Ovary (tissue), 7 donors: ENCODE measurements at regions not wholly inside any gene's neighbourhood (a gene's known extent, or its start where the extent isn't known, plus 50 kb on each side); places are given as distances from the start of the nearest gene placed in this dataset.
"Not testable (repeated sequence)": the region's sequence is repeated elsewhere in the genome, so short reads cannot be mapped to it uniquely, and the experiment has no call there.

Experiments used
- DNase-seq, 5 donors: peaks; one replicate each; pipeline ENCODE4 v3.0.0-alpha.2; 2019 to 2020
- H3K27ac ChIP-seq, 2 donors: fragments of 200-600 bp; one replicate each; pipeline versions ENCODE4 v1.5.1 to v1.8.0; 2019 to 2022
- H3K27me3 ChIP-seq: fragments of 200-600 bp; one replicate; pipeline ENCODE4 v1.8.0; 2022
- H3K36me3 ChIP-seq: fragments of 200-600 bp; sonication (generic); one replicate; pipeline ENCODE4 v1.5.1; 2019
- H3K4me1 ChIP-seq: one replicate; pipeline ENCODE4 v1.8.1; 2013; ENCODE audit warnings: mild to moderate bottlenecking, moderate library complexity; ENCODE audit not compliant: insufficient read depth
- H3K4me3 ChIP-seq: fragments of 200-600 bp; sonication (generic); one replicate; pipeline ENCODE4 v1.5.1; 2017
- H3K9me3 ChIP-seq, 2 donors: fragments of 200-600 bp in 1 of 2; sonication (generic) in 1 of 2; one replicate each; pipeline versions ENCODE4 v1.5.1 to v1.8.1; 2013 to 2019; ENCODE audit warnings: mild to moderate bottlenecking in 1 of 2, moderate library complexity in 1 of 2
- CTCF ChIP-seq, 3 donors: fragments of 450-650 bp in 2 of 3; fragments of 200-600 bp in 1 of 3; IDR thresholded peaks; one replicate each; pipeline versions ENCODE4 v1.5.1 to v1.8.0; 2016 to 2022; ENCODE audit warnings: antibody characterized with exemption in 3 of 3, mild to moderate bottlenecking in 1 of 3
- EP300 ChIP-seq: sonication (generic); formaldehyde crosslinking; IDR thresholded peaks from one replicate; pipeline ENCODE4 v1.6.1; 2017; ENCODE audit warnings: antibody characterized with exemption
- POLR2A ChIP-seq: fragments of 450-650 bp; IDR thresholded peaks from one replicate; pipeline ENCODE4 v1.6.1; 2017; ENCODE audit warnings: antibody characterized with exemption, mild to moderate bottlenecking, moderate library complexity
- WGBS, 3 donors: extraction: QIAGEN DNeasy Blood & Tissue Kit in 1 of 3; methylation state at CpG; one replicate each; pipeline versions ENCODE4 v1.1.5 to v1.1.7; 2013 to 2017; 5-methylcytosine and 5-hydroxymethylcytosine counted together
- intact Hi-C, 4 donors: fragments of 100-400 bp; cut with DNase I; formaldehyde crosslinking; loops; one replicate each; pipeline versions ENCODE4 v1.11.0 to v1.15.1; 2022 to 2023
- donor health status: DM: no; HTN: no; CAD: no; lungs with moderate emphysema.
- donor health status: DM: no; HTN: no; CAD: no.
- donor health status: Bipolar disorder and iron deficiency.
- donor health status: DM: no; HTN: no; CAD: no.
- donor health status: DM: yes; HTN: yes; CAD: no.

- DNase-seq, H3K27ac ChIP-seq, H3K4me1 ChIP-seq, H3K9me3 ChIP-seq, H3K36me3 ChIP-seq, H3K4me3 ChIP-seq, H3K27me3 ChIP-seq: not testable (repeated sequence)
- intact Hi-C loops: loop anchor here in 1 of 4 donors (10.0 kb wide), 1 partner anchor 117 kb away; no protein-coding TSS in a partner anchor
- 50 to 75% (median 63%) methylated on average over 12 to 18 of the region's 26 CpGs for WGBS, 3 donors
These were observed 155.3 kb downstream of the TMEM121 start for GRCh38 chr14:105681606-105682185.

DNA sequence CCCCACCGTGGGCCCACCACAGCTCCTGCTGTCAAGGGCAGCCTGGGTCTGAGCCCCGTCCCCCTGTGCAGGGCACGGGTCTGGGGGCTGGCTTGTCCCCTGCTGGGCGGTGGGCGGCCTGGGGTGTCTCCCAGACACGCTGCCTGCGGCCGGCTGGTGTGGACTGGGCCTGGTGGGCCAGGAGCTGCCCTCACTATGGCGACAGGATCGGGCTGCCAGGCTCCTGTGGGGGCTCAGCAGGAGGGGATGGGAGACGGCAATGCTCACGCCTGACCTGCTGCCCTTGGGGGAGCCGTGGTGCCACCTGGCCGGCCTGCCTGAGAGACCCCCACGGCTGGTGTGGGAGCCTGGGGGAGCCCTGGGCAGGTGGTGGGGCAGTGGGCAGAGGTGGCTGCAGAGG is 156.1 kb downstream of the TMEM121 start:
- H3K27ac ChIP-seq, H3K9me3 ChIP-seq, DNase-seq, H3K4me1 ChIP-seq, H3K27me3 ChIP-seq, H3K36me3 ChIP-seq, H3K4me3 ChIP-seq: not testable (repeated sequence)
- intact Hi-C loops: loop anchor here in 1 of 4 donors (10.0 kb wide), 1 partner anchor 118 kb away; no protein-coding TSS in a partner anchor
- WGBS, 3 donors: 27 to 74% methylated on average over 3 to 7 of the region's 15 CpGs; no CpG with 5 or more reads in 1 of the 3 donors

DNA sequence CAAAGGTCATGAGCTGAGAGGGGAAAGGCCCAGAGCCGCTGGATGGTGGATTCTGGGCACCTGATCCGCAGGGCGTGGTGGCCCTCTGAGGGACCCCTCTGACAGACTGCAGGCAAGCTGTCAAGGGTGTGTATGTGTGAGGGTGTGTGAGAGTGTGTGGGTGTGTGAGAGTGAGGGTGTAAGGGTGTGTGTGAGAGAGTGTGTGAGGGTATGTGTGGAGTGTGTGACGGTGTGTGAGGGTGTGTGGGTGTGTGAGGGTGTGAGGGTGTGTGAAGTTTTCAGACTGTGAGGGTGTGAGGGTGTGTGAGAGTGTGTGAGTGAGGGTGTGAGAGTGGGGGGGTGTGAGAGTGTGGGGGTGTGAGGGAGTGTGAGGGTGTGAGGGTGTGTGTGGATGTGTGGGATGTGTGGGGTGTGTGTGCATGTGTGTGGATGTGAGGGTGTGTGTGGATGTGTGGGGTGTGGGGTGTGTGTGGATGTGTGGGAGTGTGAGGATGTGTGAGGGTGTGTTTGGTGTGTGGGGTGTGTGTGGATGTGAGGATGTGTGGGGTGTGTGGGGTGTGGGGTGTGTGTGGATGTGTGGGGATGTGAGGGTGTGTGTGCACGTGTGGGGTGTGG is 156.7 kb downstream of the TMEM121 start:
- no peak for DNase-seq
- Histone ChIP-seq H3K27me3 (no peaks in the 10 kb centered on the region), H3K36me3 (no peaks in the 10 kb centered on the region), H3K27ac (no peak overlapping the region), H3K4me3 (no peak overlapping the region), H3K4me1 (no peaks in the 10 kb centered on the region), H3K9me3 (no peaks in the 10 kb centered on the region)
- intact Hi-C loops: loop anchor here in 1 of 4 donors (10.0 kb wide), 1 partner anchor 118 kb away; no protein-coding TSS in a partner anchor
- WGBS, 3 donors: 85 to 88% (median 86%) methylated on average over 5 of the region's 5 CpGs
- no peak for TF ChIP-seq EP300
- TF ChIP-seq CTCF (IDR thresholded peaks at IDR 0.05): no peak
- TF ChIP-seq POLR2A: no peak

GRCh38 chr14:105684056-105684455 is 157.7 kb downstream of the TMEM121 start:
- H3K9me3 ChIP-seq, H3K27ac ChIP-seq, H3K27me3 ChIP-seq, H3K4me3 ChIP-seq, H3K4me1 ChIP-seq, H3K36me3 ChIP-seq, DNase-seq: not testable (repeated sequence)
- 57 to 69% (median 69%) methylated on average over 7 to 14 of the region's 14 CpGs for WGBS, 3 donors
- intact Hi-C loops: loop anchor here in 1 of 4 donors (10.0 kb wide), 1 partner anchor 119 kb away; no protein-coding TSS in a partner anchor

DNA sequence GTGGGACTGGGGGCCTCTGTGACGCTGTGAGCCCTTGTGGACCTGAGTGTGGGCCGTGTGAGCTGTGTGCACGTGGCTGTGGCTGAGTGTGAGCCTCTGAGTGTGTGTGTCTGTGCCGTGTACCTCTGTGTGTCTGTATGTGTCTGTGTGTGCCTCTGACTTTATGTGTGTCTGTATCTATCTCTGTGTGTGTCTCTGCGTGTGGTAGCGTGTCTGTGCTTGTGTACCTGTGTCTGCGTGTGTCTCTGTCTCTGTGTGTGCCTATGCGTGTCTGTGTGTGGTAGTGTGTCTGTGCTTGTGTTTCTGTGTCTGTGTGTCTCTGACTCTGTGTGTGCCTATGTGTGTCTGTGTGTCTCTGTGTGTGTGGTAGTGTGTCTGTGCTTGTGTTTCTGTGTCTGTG is 158.2 kb downstream of the TMEM121 start:
- WGBS, 3 donors: 74 to 90% (median 82%) methylated on average over 5 to 7 of the region's 8 CpGs
- H3K9me3 ChIP-seq, H3K36me3 ChIP-seq, DNase-seq, H3K4me3 ChIP-seq, H3K27me3 ChIP-seq, H3K4me1 ChIP-seq, H3K27ac ChIP-seq: not testable (repeated sequence)
- intact Hi-C loops: loop anchor here in 1 of 4 donors (10.0 kb wide), 1 partner anchor 120 kb away; no protein-coding TSS in a partner anchor

DNA sequence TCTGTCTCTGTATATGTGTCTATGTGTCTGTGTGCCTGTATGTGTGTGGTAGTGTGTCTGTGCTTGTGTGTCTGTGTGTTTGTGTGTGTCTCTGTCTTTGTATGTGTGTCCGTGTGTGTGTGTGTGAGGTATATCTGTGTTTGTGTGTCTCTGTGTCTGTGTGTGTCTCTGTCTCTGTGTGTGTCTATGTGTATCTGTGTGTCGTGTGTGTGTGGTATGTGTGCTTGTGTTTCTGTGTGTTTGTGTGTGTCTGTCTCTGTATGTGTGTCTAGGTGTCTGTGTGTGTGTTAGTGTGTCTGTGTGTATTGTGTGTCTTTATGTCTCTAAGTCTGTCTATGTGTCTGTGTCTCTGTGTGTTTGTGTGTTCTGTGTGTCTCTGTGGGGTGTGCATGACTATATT is 158.6 kb downstream of the TMEM121 start:
- WGBS, 3 donors: 73 to 87% (median 85%) methylated on average over 2 of the region's 2 CpGs
- H3K9me3 ChIP-seq: no peaks in the 10 kb centered on the region
- no peak for TF ChIP-seq POLR2A
- TF ChIP-seq EP300: no peak
- no peak overlapping the region for H3K4me3 ChIP-seq
- H3K27ac ChIP-seq: no peak overlapping the region
- no peaks in the 10 kb centered on the region for H3K36me3 ChIP-seq
- no peak for DNase-seq
- H3K27me3 ChIP-seq: no peaks in the 10 kb centered on the region
- intact Hi-C loops: loop anchor here in 1 of 4 donors (10.0 kb wide), 1 partner anchor 120 kb away; no protein-coding TSS in a partner anchor
- no peaks in the 10 kb centered on the region for H3K4me1 ChIP-seq

- intact Hi-C loops: loop anchor here in 1 of 4 donors (10.0 kb wide), 1 partner anchor 121 kb away; no protein-coding TSS in a partner anchor
These were observed 159.2 kb downstream of the TMEM121 start for GRCh38 chr14:105685605-105686004.

GRCh38 chr14:105686050-105686449 is 159.7 kb downstream of the TMEM121 start:
- not testable (repeated sequence) for H3K36me3 ChIP-seq, H3K4me3 ChIP-seq, H3K27ac ChIP-seq, H3K27me3 ChIP-seq, H3K4me1 ChIP-seq, H3K9me3 ChIP-seq, DNase-seq
- WGBS, 3 donors: no CpG with 5 or more reads among the region's 7 CpGs
- intact Hi-C loops: loop anchor here in 1 of 4 donors (10.0 kb wide), 1 partner anchor 121 kb away; no protein-coding TSS in a partner anchor

More at GRCh38 chr14:105685605-105686004, 159.2 kb downstream of the TMEM121 start:
- not testable (repeated sequence) for DNase-seq, H3K27ac ChIP-seq, H3K4me1 ChIP-seq, H3K9me3 ChIP-seq, H3K36me3 ChIP-seq, H3K4me3 ChIP-seq, H3K27me3 ChIP-seq
- WGBS, 3 donors: 65 to 77% methylated on average over 5 of the region's 8 CpGs; no CpG with 5 or more reads in 1 of the 3 donors

DNA sequence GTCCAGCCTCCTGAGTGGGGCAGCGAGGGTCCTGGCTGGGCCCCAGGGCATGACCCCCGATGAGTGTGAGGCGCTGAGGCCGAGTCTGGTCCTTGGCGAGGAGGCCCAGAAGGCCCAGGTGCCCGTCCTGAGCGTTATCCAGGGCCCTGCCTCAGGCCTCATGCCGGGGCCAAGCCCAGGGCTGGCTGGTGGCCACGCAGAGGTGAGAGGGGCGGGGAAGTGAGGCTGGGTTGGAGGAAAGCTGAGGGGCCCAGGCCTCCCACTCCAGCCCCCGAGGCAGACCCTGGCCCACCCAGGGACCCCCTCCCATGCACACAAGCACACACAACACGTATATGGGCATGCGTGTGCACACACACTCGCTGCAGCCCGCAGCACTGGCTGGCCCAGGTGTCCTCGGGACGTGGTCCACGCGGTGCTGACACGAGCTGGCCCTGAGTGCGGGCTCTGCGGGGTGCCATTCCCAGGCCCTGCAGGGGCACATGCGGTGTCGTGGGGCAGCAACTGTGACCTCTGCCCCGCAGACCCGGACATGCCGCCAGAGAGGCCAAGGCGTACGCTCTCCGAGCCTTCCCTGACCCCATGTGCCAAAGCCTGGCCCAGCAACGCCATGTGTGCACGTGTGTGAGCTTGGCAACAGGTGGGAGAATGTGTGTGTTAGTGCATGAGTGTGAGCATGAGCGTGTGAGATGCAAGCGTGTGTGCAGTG is 160.2 kb downstream of the TMEM121 start:
- H3K4me1 ChIP-seq, H3K27ac ChIP-seq, H3K9me3 ChIP-seq, H3K4me3 ChIP-seq, H3K36me3 ChIP-seq, H3K27me3 ChIP-seq: not testable (repeated sequence)
- DNase-seq: peak in 1 of 5 donors; percentile 29
- WGBS, 3 donors: 86 to 91% (median 88%) methylated on average over 20 to 28 of the region's 34 CpGs
- intact Hi-C loops: loop anchor here in 1 of 4 donors (10.0 kb wide), 1 partner anchor 122 kb away; no protein-coding TSS in a partner anchor
